GM12878 (cell line): ENCODE measurements at regions not wholly inside any gene's neighbourhood (a gene's known extent, or its start where the extent isn't known, plus 50 kb on each side); places are given as distances from the start of the nearest gene placed in this dataset.

Experiments
- MAX ChIP-seq: IDR thresholded peaks from 2 replicates; pipeline ENCODE4 v1.6.1; 2012; ENCODE audit warnings: low read depth, low read length, improper control_type of control experiment
- MYC ChIP-seq: IDR thresholded peaks from 2 replicates; pipeline ENCODE4 v1.6.1; 2011; ENCODE audit warnings: mild to moderate bottlenecking, low read length, moderate library complexity, inconsistent platforms; ENCODE audit not compliant: insufficient read depth, insufficient replicate concordance, insufficient read length, severe bottlenecking
- RUNX3 ChIP-seq: IDR thresholded peaks from 2 replicates; pipeline ENCODE4 v1.6.1; 2012; ENCODE audit warnings: low read length, inconsistent platforms
- SREBF2 ChIP-seq: IDR thresholded peaks from 2 replicates; pipeline ENCODE4 v1.6.1; 2012; ENCODE audit warnings: mild to moderate bottlenecking, low read length
- ZBTB40 ChIP-seq: fragments of 450-650 bp; IDR thresholded peaks from 2 replicates; pipeline ENCODE4 v1.6.1; 2016; ENCODE audit warnings: mild to moderate bottlenecking, moderate library complexity, borderline replicate concordance
- TF ChIP-seq, protein P1 (sequence below): fragments of 450-650 bp; IDR thresholded peaks from 2 replicates; pipeline ENCODE4 v1.6.1; 2014; ENCODE audit warnings: mild to moderate bottlenecking

DNA sequence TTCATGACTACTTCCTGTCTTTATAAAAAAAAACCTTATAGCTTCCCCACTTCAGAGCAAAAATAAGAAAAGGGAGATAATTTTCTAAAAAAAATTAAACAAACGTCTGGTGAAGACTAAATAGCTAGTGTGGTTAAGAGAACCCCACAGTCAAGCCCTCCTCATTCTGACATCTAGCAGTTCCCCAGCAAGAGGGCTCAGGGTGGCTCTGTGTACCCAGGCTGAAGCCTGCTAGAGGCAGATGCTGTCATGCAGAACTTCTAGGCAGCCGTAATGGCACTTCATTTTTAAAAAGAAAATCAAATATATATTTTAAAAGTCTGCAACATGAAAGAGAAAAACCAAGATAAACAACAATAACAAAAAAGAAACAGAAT, 223.1 kb upstream of the KLF14 start (continued):
- TF ChIP-seq ZBTB40 = no peak
- no peak for TF ChIP-seq MYC
- no peak for TF ChIP-seq RUNX3
- no peak for TF ChIP-seq MAX
- TF ChIP-seq, protein P1, sequence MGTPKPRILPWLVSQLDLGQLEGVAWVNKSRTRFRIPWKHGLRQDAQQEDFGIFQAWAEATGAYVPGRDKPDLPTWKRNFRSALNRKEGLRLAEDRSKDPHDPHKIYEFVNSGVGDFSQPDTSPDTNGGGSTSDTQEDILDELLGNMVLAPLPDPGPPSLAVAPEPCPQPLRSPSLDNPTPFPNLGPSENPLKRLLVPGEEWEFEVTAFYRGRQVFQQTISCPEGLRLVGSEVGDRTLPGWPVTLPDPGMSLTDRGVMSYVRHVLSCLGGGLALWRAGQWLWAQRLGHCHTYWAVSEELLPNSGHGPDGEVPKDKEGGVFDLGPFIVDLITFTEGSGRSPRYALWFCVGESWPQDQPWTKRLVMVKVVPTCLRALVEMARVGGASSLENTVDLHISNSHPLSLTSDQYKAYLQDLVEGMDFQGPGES = no peak
- TF ChIP-seq SREBF2 = no peak
